K562 (cell line): ENCODE measurements at regions not wholly inside any gene's neighbourhood (a gene's known extent, or its start where the extent isn't known, plus 50 kb on each side); places are given as distances from the start of the nearest gene placed in this dataset.

Experiments
- ATAC-seq: fragments of 200-7000 bp; cut with Tn5 transposase; 3 replicates; pipeline ENCODE4 v1.9.1; 2020; ENCODE audit warnings: moderate library complexity
- BruUV-seq: library from RNA; stranded (reverse); fragments of 400-500 nt; replicated peaks from 2 replicates; lab custom pipeline; 2021; lab: Mats Ljungman, UMichigan
- CTCF ChIA-PET: fragments of 300-600 bp; formaldehyde crosslinking; extraction: SDS; loops from one replicate; lab custom pipeline; 2021; ENCODE audit warnings: low intra/inter-chr PET ratio; lab: Yijun Ruan, JAX
- POLR2A ChIA-PET: fragments of 300-600, 350-650 bp; sonication (Branson Sonifier 250); formaldehyde crosslinking; extraction: SDS; loops from one replicate; lab custom pipeline; 2021; ENCODE audit warnings: antibody characterized with exemption, inconsistent platforms; lab: Yijun Ruan, JAX
- DNase-seq, 4 experiments: peaks; one replicate each; pipeline versions ENCODE4 v3.0.0 to v3.0.0-alpha.2; 2011 to 2018; ENCODE audit warnings: low spot score in 3 of 4, mixed read lengths in 3 of 4; ENCODE audit errors: extremely low read depth in 1 of 4
- FAIRE-seq: peaks from 2 replicates; lab custom pipeline; 2011; peaks lifted over from hg19 to GRCh38; lab: Jason Lieb, UNC
- H2AFZ ChIP-seq: 2 replicates; pipeline ENCODE4 v1.6.0; 2011; ENCODE audit warnings: low read depth, low read length, control low read depth, inconsistent platforms
- H3K27ac ChIP-seq: fragments of 200-600 bp; 3 replicates; pipeline ENCODE4 v1.8.0; 2011; ENCODE audit warnings: low read depth, mild to moderate bottlenecking, control low read depth, inconsistent platforms, low read length, moderate library complexity, mixed read lengths; ENCODE audit errors: extremely low read depth
- H3K27me3 ChIP-seq, 2 experiments: fragments of 300-600 bp in 1 of 2; 2 replicates in 1 of 2; 3 replicates in 1 of 2; pipeline versions ENCODE4 v1.6.0 to v1.8.0; 2011; ENCODE audit warnings: inconsistent platforms in 2 of 2, low read length in 2 of 2, mild to moderate bottlenecking in 1 of 2, mixed read lengths in 1 of 2, moderate library complexity in 1 of 2; ENCODE audit not compliant: control insufficient read depth in 2 of 2, insufficient read depth in 2 of 2
- H3K36me3 ChIP-seq: fragments of 300-600 bp; 3 replicates; pipeline ENCODE4 v1.8.0; 2011; ENCODE audit warnings: mild to moderate bottlenecking, low read length, inconsistent platforms; ENCODE audit not compliant: control insufficient read depth, insufficient read depth
- H3K4me1 ChIP-seq, 2 experiments: fragments of 200-600 bp in 1 of 2; replicated peaks in 1 of 2; 2 replicates in 1 of 2; 3 replicates in 1 of 2; pipeline versions ENCODE4 v1.5.1 to v1.8.0; 2011; ENCODE audit warnings: inconsistent platforms in 2 of 2, low read length in 2 of 2, mild to moderate bottlenecking in 1 of 2, mixed read lengths in 1 of 2, moderate library complexity in 1 of 2; ENCODE audit not compliant: control insufficient read depth in 2 of 2, insufficient read depth in 2 of 2
- H3K4me2 ChIP-seq: 2 replicates; pipeline ENCODE4 v1.6.1; 2011; ENCODE audit warnings: low read length, control low read depth, inconsistent platforms, mixed read lengths; ENCODE audit not compliant: insufficient read depth
- H3K4me3 ChIP-seq: fragments of 200-600 bp; sonication (generic), shearing (Covaris generic); 2 replicates; pipeline ENCODE4 v1.5.1; 2016; ENCODE audit warnings: control low read depth, inconsistent platforms
- H3K79me2 ChIP-seq: fragments of 200-600 bp; 3 replicates; pipeline ENCODE4 v1.8.0; 2011; ENCODE audit warnings: low read length, inconsistent platforms; ENCODE audit not compliant: control insufficient read depth, insufficient read depth
- H3K9ac ChIP-seq, 2 experiments: 2 replicates each; pipeline versions ENCODE4 v1.6.0 to v1.6.1; 2011; ENCODE audit warnings: low read depth in 2 of 2, low read length in 2 of 2, control low read depth in 1 of 2, inconsistent platforms in 1 of 2, mild to moderate bottlenecking in 1 of 2, mixed read lengths in 1 of 2; ENCODE audit not compliant: insufficient read depth in 1 of 2
- H3K9me1 ChIP-seq: one replicate; pipeline ENCODE4 v1.6.0; 2011; ENCODE audit warnings: inconsistent platforms, mild to moderate bottlenecking, low read length, moderate library complexity; ENCODE audit not compliant: control insufficient read depth, insufficient read depth
- H3K9me3 ChIP-seq: replicated peaks from 2 replicates; pipeline ENCODE4 v1.5.1; 2011; ENCODE audit warnings: low read depth, low read length, inconsistent platforms; ENCODE audit not compliant: control insufficient read depth, insufficient read depth
- H4K20me1 ChIP-seq: replicated peaks from 2 replicates; pipeline ENCODE4 v1.6.1; 2011; ENCODE audit warnings: low read length, inconsistent platforms, mixed read lengths; ENCODE audit not compliant: control insufficient read depth, insufficient read depth
- CREBBP ChIP-seq: IDR thresholded peaks from one replicate; pipeline ENCODE4 v1.6.1; 2012; ENCODE audit warnings: low read depth, mild to moderate bottlenecking, control low read depth, inconsistent platforms, low read length
- CTBP1 ChIP-seq: fragments of 450-650 bp; IDR thresholded peaks from 2 replicates; pipeline ENCODE4 v1.6.1; 2016; ENCODE audit warnings: borderline replicate concordance
- LCOR ChIP-seq: sonication (generic); formaldehyde crosslinking; IDR thresholded peaks from 2 replicates; pipeline ENCODE4 v1.8.0; 2022; ENCODE audit warnings: mild to moderate bottlenecking, missing genetic modification reagents
- NFATC3 ChIP-seq: fragments of 450-650 bp; IDR thresholded peaks from 2 replicates; pipeline ENCODE4 v1.6.1; 2017; ENCODE audit warnings: mild to moderate bottlenecking
- NRF1 ChIP-seq, 2 experiments: fragments of 450-650 bp; IDR thresholded peaks in 1 of 2; conservative IDR thresholded peaks in 1 of 2; 2 replicates each; pipeline ENCODE4 v1.6.1; 2014; ENCODE audit warnings: mild to moderate bottlenecking in 2 of 2
- PHF20 ChIP-seq: fragments of 450-650 bp; IDR thresholded peaks from 2 replicates; pipeline ENCODE4 v1.6.1; 2018; ENCODE audit not compliant: partially characterized antibody
- REST ChIP-seq, 2 experiments: fragments of 450-650 bp; formaldehyde crosslinking in 1 of 2; IDR thresholded peaks; 2 replicates each; pipeline versions ENCODE4 v1.4.0 to v1.6.1; 2014 to 2020; ENCODE audit warnings: mild to moderate bottlenecking in 2 of 2, borderline replicate concordance in 1 of 2, low read depth in 1 of 2
- RHOXF2B ChIP-seq: fragments of 250-450 bp; sonication (Bioruptor Pico); conservative IDR thresholded peaks from 2 replicates; pipeline ENCODE4 v1.5.1; 2021
- RNF2 ChIP-seq: sonication (generic); IDR thresholded peaks from 2 replicates; pipeline ENCODE4 v1.6.1; 2016
- SMARCC2 ChIP-seq: fragments of 450-650 bp; IDR thresholded peaks from 2 replicates; pipeline ENCODE4 v1.6.1; 2017; ENCODE audit warnings: antibody characterized with exemption, moderate library complexity, mild to moderate bottlenecking, low read depth
- SNRNP70 ChIP-seq: fragments of 200-400 bp; formaldehyde crosslinking; optimal IDR thresholded peaks from 2 replicates; pipeline ENCODE3; 2017; ENCODE audit warnings: low read depth, low read length
- TCFL5 ChIP-seq: fragments of 250-450 bp; sonication (Bioruptor Pico); conservative IDR thresholded peaks from 2 replicates; pipeline ENCODE4 v1.6.1; 2021; ENCODE audit warnings: mild to moderate bottlenecking, moderate library complexity, matching md5 sums
- U2AF2 ChIP-seq: fragments of 200-400 bp; formaldehyde crosslinking; optimal IDR thresholded peaks from 2 replicates; pipeline ENCODE3; 2017; ENCODE audit warnings: low read depth, mild to moderate bottlenecking, low read length
- ZNF174 ChIP-seq: fragments of 250-450 bp; sonication (Bioruptor Pico); IDR thresholded peaks from 2 replicates; pipeline ENCODE4 v1.4.0; 2020; ENCODE audit warnings: mild to moderate bottlenecking
- ZNF263 ChIP-seq: sonication (generic); formaldehyde crosslinking; IDR thresholded peaks from 2 replicates; pipeline ENCODE4 v1.8.0; 2022; ENCODE audit warnings: mild to moderate bottlenecking, missing genetic modification reagents, borderline replicate concordance
- ZNF347 ChIP-seq: fragments of 450-650 bp; formaldehyde crosslinking; IDR thresholded peaks from 2 replicates; pipeline ENCODE4 v1.4.0; 2020; ENCODE audit warnings: low read depth, mild to moderate bottlenecking, moderate library complexity
- ZNF589 ChIP-seq: fragments of 200-800 bp; sonication (Bioruptor generic); IDR thresholded peaks from 2 replicates; pipeline ENCODE4 v1.6.1; 2016; ENCODE audit warnings: low read depth, missing genetic modification characterization, missing compliant biosample characterization
- WGBS: fragments of 100-300 bp; shearing (Covaris generic); methylation state at CpG from one replicate; pipeline ENCODE4 v1.1.6; 2016; ENCODE audit warnings: low coverage, mixed read lengths; ENCODE audit not compliant: insufficient coverage; ENCODE audit errors: missing lambda C conversion rate; 5-methylcytosine and 5-hydroxymethylcytosine counted together
- in situ Hi-C: fragments of 300-500 bp; cut with MboI; formaldehyde crosslinking; loops from 4 replicates; pipeline ENCODE4 v1.15.0; 2018; ENCODE audit warnings: inconsistent platforms, mixed read lengths
- intact Hi-C: fragments of 100-400 bp; cut with micrococcal nuclease; formaldehyde crosslinking; loops from 2 replicates; pipeline ENCODE4 v1.14.2; 2022
- TF ChIP-seq, protein P1 (sequence below): fragments of 250-450 bp; sonication (Bioruptor Pico); IDR thresholded peaks from 2 replicates; pipeline ENCODE4 v1.8.0; 2021; ENCODE audit warnings: moderate library complexity, mild to moderate bottlenecking, inconsistent platforms

- FAIRE-seq (no peak), DNase-seq (no peak)
- intact Hi-C loops = no loop called here
- Histone ChIP-seq H3K4me1 (no peaks in the 10 kb centered on the region), H3K4me2 (no peak overlapping the region), H3K79me2 (no peaks in the 10 kb centered on the region), H3K9me3 (no peaks in the 10 kb centered on the region), H3K9ac (no peak overlapping the region)
- WGBS = 11% methylated on average over 2 of the region's 2 CpGs
- TF ChIP-seq SNRNP70 = no peak
- no peak for TF ChIP-seq PHF20
- TF ChIP-seq CTBP1 = no peak
- TF ChIP-seq ZNF347 = no peak
- TF ChIP-seq LCOR (CRISPR knock-in tag) = no peak
- no peak for TF ChIP-seq REST (IDR thresholded peaks at IDR 0.05; ENCODE audit: borderline replicate concordance)
- no peak for TF ChIP-seq REST (CRISPR knock-in tag; IDR thresholded peaks at IDR 0.05; ENCODE audit: low read depth)
- TF ChIP-seq, protein P1, sequence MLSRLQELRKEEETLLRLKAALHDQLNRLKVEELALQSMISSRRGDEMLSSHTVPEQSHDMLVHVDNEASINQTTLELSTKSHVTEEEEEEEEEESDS = no peak
- no peak for TF ChIP-seq NFATC3
- TF ChIP-seq ZNF263 (CRISPR knock-in tag) = no peak
- TF ChIP-seq CREBBP = no peak
- no peak for TF ChIP-seq NRF1 (conservative IDR thresholded peaks at IDR 0.05 in 1 of 2, IDR thresholded peaks at IDR 0.05 in 1 of 2)
- no peak for TF ChIP-seq U2AF2
- no peak for TF ChIP-seq TCFL5 (CRISPR knock-in tag)
- no peak for TF ChIP-seq ZNF174
- TF ChIP-seq RNF2 = no peak
- no peak for TF ChIP-seq ZNF589 (CRISPR knock-in tag)
- no peak for TF ChIP-seq SMARCC2
- no peak for TF ChIP-seq RHOXF2B (CRISPR knock-in tag)
- TF ChIP-seq, all 486 proteins: peak for 0
- in situ Hi-C loops = no loop called here
- POLR2A ChIA-PET = no interaction called here
- ATAC-seq = no peak
- Histone ChIP-seq H3K9me1 (no peaks in the 10 kb centered on the region), H2AFZ (no peak overlapping the region), H3K27me3 (no peaks in the 10 kb centered on the region), H3K27ac (no peak overlapping the region), H3K36me3 (no peaks in the 10 kb centered on the region), H3K4me3 (no peak overlapping the region), H4K20me1 (no peaks in the 10 kb centered on the region)
- CTCF ChIA-PET = no interaction called here
- no TSS peak for BruUV-seq
Measured at GRCh38 chr1:87790756-87791155, 462.1 kb downstream of the LMO4 start.
